Tibial nerve (tissue), 4 donors: ENCODE measurements at regions not wholly inside any gene's neighbourhood (a gene's known extent, or its start where the extent isn't known, plus 50 kb on each side); places are given as distances from the start of the nearest gene placed in this dataset.

Source experiments
- DNase-seq, 2 donors: peaks; one replicate each; pipeline ENCODE4 v3.0.0-alpha.2; 2019; ENCODE audit warnings: low spot score in 2 of 2
- H3K27ac ChIP-seq, 4 donors: fragments of 200-600 bp; sonication (generic) in 3 of 4; one replicate each; pipeline ENCODE4 v1.5.1; 2017 to 2019; ENCODE audit warnings: mild to moderate bottlenecking in 1 of 4
- H3K27me3 ChIP-seq, 2 donors: fragments of 200-600 bp; sonication (generic) in 1 of 2; one replicate each; pipeline versions ENCODE4 v1.5.1 to v1.6.0; 2017 to 2019
- H3K36me3 ChIP-seq, 3 donors: fragments of 200-600 bp; sonication (generic); one replicate each; pipeline ENCODE4 v1.5.1; 2018 to 2019
- H3K4me1 ChIP-seq, 4 donors: fragments of 200-600 bp; sonication (generic) in 3 of 4; one replicate each; pipeline ENCODE4 v1.5.1; 2017 to 2019
- H3K4me3 ChIP-seq, 4 donors: fragments of 200-600 bp; sonication (generic) in 3 of 4; one replicate each; pipeline ENCODE4 v1.5.1; 2017 to 2019; ENCODE audit warnings: mild to moderate bottlenecking in 1 of 4, moderate library complexity in 1 of 4
- H3K9me3 ChIP-seq, 4 donors: fragments of 200-600 bp; sonication (generic) in 3 of 4; one replicate each; pipeline ENCODE4 v1.5.1; 2017 to 2019
- EP300 ChIP-seq, 2 donors: sonication (generic); formaldehyde crosslinking; IDR thresholded peaks; one replicate each; pipeline ENCODE4 v1.6.1; 2017; ENCODE audit warnings: antibody characterized with exemption in 2 of 2, mild to moderate bottlenecking in 1 of 2
- POLR2A ChIP-seq, 2 donors: fragments of 450-650 bp; IDR thresholded peaks; one replicate each; pipeline ENCODE4 v1.6.1; 2017; ENCODE audit warnings: antibody characterized with exemption in 2 of 2, mild to moderate bottlenecking in 2 of 2, moderate library complexity in 2 of 2
- WGBS, 2 donors: methylation state at CpG; one replicate each; pipeline ENCODE4 v1.1.5; 2018; 5-methylcytosine and 5-hydroxymethylcytosine counted together
- TF ChIP-seq, protein P1 (sequence below), 5 experiments: fragments of 200-600 bp in 3 of 5; fragments of 450-650 bp in 2 of 5; sonication (generic) in 3 of 5; IDR thresholded peaks; one replicate each; pipeline ENCODE4 v1.5.1; 2016 to 2019; ENCODE audit warnings: antibody characterized with exemption in 5 of 5, mild to moderate bottlenecking in 3 of 5, moderate library complexity in 2 of 5

DNA sequence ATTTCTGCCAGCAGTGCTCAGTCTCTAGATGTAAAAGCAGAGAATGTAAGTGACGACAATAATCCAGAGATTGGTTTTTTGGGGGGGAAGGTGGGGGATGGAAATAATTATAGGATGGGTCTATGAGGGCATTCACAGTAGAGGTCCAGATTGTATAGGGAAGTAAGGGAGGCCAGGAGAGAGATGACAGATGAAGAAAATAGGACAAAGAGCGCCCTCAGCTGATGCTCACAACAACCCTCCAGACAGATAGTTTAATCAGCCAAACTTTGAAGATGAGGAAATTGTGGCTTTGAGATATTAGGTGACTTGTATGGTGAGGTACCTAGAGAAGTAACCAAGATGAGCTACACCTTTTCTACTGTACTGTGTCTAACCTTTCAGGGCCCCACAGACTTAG is 137.9 kb downstream of the MAGEB17 start:
- TF ChIP-seq EP300 (IDR thresholded peaks at IDR 0.05) = no peak
- TF ChIP-seq, protein P1, sequence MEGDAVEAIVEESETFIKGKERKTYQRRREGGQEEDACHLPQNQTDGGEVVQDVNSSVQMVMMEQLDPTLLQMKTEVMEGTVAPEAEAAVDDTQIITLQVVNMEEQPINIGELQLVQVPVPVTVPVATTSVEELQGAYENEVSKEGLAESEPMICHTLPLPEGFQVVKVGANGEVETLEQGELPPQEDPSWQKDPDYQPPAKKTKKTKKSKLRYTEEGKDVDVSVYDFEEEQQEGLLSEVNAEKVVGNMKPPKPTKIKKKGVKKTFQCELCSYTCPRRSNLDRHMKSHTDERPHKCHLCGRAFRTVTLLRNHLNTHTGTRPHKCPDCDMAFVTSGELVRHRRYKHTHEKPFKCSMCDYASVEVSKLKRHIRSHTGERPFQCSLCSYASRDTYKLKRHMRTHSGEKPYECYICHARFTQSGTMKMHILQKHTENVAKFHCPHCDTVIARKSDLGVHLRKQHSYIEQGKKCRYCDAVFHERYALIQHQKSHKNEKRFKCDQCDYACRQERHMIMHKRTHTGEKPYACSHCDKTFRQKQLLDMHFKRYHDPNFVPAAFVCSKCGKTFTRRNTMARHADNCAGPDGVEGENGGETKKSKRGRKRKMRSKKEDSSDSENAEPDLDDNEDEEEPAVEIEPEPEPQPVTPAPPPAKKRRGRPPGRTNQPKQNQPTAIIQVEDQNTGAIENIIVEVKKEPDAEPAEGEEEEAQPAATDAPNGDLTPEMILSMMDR (IDR thresholded peaks at IDR 0.05) = no peak
- TF ChIP-seq POLR2A (IDR thresholded peaks at IDR 0.05) = no peak
- DNase-seq = no peak
- WGBS, 2 donors = 70 to 82% methylated on average over 2 of the region's 2 CpGs

DNA sequence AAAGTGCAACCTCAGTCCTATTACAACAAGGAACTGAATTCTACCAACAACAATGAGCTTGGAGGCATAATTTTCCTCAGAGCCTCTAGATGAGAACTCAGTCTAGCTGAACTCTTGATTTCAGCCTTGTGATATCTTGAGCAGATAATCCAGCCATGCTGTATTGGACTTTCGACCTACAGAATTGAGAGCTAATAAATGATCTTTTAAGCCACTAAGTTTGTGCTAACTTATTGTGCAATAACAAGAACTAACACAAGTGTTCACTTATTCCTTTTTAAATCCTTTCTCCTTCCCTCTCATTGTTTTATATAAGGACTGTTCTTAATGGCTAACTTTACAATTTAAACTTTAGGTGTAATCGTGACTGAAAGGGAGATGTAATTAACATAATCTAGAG is 140.7 kb downstream of the MAGEB17 start:
- no peak overlapping the region for H3K27ac ChIP-seq

More for the DNA sequence above, 137.9 kb downstream of the MAGEB17 start:
- H3K36me3 ChIP-seq = no peaks in the 10 kb centered on the region
- H3K27me3 ChIP-seq = peaks cover 0 to 4% of the 10 kb centered on the region in 2 donors
- no peak overlapping the region for H3K4me3 ChIP-seq
- H3K27ac ChIP-seq = no peak overlapping the region
- no peaks in the 10 kb centered on the region for H3K9me3 ChIP-seq
- no peaks in the 10 kb centered on the region for H3K4me1 ChIP-seq

GRCh38 chrX:16308773-16309172 is 141.5 kb downstream of the MAGEB17 start:
- Histone ChIP-seq H3K4me3 (no peak overlapping the region), H3K27me3 (peaks cover 0 to 4% of the 10 kb centered on the region in 2 donors), H3K9me3 (no peaks in the 10 kb centered on the region), H3K4me1 (no peaks in the 10 kb centered on the region), H3K27ac (no peak overlapping the region), H3K36me3 (no peaks in the 10 kb centered on the region)
- DNase-seq = no peak
- 43 to 82% methylated on average over 4 of the region's 4 CpGs for WGBS, 2 donors
- TF ChIP-seq EP300 (IDR thresholded peaks at IDR 0.05) (no peak), POLR2A (IDR thresholded peaks at IDR 0.05) (no peak)
- TF ChIP-seq, protein P1 (IDR thresholded peaks at IDR 0.05) = no peak

More for the DNA sequence above, 140.7 kb downstream of the MAGEB17 start:
- Histone ChIP-seq H3K4me1 (no peaks in the 10 kb centered on the region), H3K36me3 (no peaks in the 10 kb centered on the region), H3K27me3 (peaks cover 0 to 4% of the 10 kb centered on the region in 2 donors), H3K9me3 (no peaks in the 10 kb centered on the region), H3K4me3 (no peak overlapping the region)
- 86 to 92% methylated on average over 2 of the region's 2 CpGs for whole genome bisulfite sequencing, 2 donors
- DNase-seq = no peak
- TF ChIP-seq POLR2A (IDR thresholded peaks at IDR 0.05) (no peak), EP300 (IDR thresholded peaks at IDR 0.05) (no peak)
- TF ChIP-seq, protein P1 (IDR thresholded peaks at IDR 0.05) = no peak

DNA sequence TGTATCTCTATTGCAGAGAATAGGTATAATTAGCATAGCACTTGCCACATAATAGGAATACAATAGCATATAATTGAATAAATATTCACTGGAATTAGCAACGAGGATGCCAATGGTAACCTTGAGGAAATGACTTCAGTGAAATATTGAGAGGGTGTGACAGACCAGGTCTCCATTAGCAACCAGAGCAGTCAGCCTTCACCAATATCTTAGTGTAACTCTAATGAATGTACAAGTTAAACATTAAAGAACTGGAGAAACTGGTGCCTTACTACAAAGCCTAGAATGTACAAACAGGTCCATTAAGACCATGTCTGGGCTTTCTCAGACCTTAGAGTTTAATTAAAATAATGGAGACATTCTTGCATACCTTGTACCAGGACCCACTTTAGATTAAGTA is 143.0 kb downstream of the MAGEB17 start:
- TF ChIP-seq POLR2A (IDR thresholded peaks at IDR 0.05) = no peak
- TF ChIP-seq EP300 (IDR thresholded peaks at IDR 0.05) = no peak
- TF ChIP-seq, protein P1 (IDR thresholded peaks at IDR 0.05) = no peak
- WGBS, 2 donors = 82 to 90% methylated on average over 1 of the region's 1 CpG
- DNase-seq = no peak
- no peak overlapping the region for H3K27ac ChIP-seq
- H3K36me3 ChIP-seq = no peaks in the 10 kb centered on the region
- peaks cover 0 to 4% of the 10 kb centered on the region in 2 donors for H3K27me3 ChIP-seq
- H3K4me3 ChIP-seq = no peak overlapping the region
- H3K9me3 ChIP-seq = no peaks in the 10 kb centered on the region
- no peaks in the 10 kb centered on the region for H3K4me1 ChIP-seq

DNA sequence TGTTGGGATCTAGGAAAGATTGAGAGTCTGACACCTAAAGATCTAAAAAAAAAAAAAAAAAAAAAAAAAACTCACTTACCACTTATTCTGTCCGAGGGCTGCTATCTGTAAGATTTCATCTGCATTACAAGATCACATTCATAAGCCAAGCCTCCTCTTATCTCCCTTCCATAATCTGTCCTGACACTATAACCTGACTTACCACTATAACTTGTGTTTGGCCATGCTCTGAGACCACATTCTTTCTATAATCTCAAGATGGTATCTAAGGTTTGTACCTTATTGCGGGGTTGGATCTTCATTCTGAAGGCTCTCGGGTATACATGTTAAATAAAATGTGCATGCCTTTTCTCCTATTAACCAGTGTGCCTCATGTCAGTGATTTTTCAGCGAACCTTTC is 144.4 kb downstream of the MAGEB17 start:
- WGBS, 2 donors = 85 to 90% methylated on average over 4 of the region's 4 CpGs
- DNase-seq = no peak
- H3K9me3 ChIP-seq = no peaks in the 10 kb centered on the region
- H3K36me3 ChIP-seq = no peaks in the 10 kb centered on the region
- TF ChIP-seq, protein P1 (IDR thresholded peaks at IDR 0.05) = no peak
- no peak for TF ChIP-seq POLR2A (IDR thresholded peaks at IDR 0.05)
- no peak for TF ChIP-seq EP300 (IDR thresholded peaks at IDR 0.05)
- H3K4me3 ChIP-seq = no peak overlapping the region
- H3K27me3 ChIP-seq = peaks cover 0 to 4% of the 10 kb centered on the region in 2 donors
- no peaks in the 10 kb centered on the region for H3K4me1 ChIP-seq
- no peak overlapping the region for H3K27ac ChIP-seq
